GM23338 (cell line): ENCODE measurements at regions not wholly inside any gene's neighbourhood (a gene's known extent, or its start where the extent isn't known, plus 50 kb on each side); places are given as distances from the start of the nearest gene placed in this dataset.

ENCODE experiments used
- CREB1 ChIP-seq: fragments of 250-450 bp; sonication (Bioruptor Pico); IDR thresholded peaks from 2 replicates; pipeline ENCODE4 v1.5.0; 2020; ENCODE audit warnings: low read depth, mild to moderate bottlenecking, moderate library complexity
- EZH2 ChIP-seq: fragments of 200-600 bp; sonication (generic); IDR thresholded peaks from one replicate; pipeline ENCODE4 v1.8.0; 2017; ENCODE audit warnings: antibody characterized with exemption, mild to moderate bottlenecking, low read depth; ENCODE audit not compliant: unreplicated experiment
- EZH2phosphoT487 ChIP-seq: fragments of 200-600 bp; sonication (generic); IDR thresholded peaks from one replicate; pipeline ENCODE4 v1.8.1; 2018; ENCODE audit warnings: antibody characterized with exemption; ENCODE audit not compliant: unreplicated experiment
- NANOG ChIP-seq: IDR thresholded peaks from 2 replicates; pipeline ENCODE4 v1.6.1; 2016; ENCODE audit warnings: antibody characterized with exemption, borderline replicate concordance
- POLR2AphosphoS5 ChIP-seq: IDR thresholded peaks from 2 replicates; pipeline ENCODE4 v1.6.1; 2016; ENCODE audit warnings: antibody characterized with exemption, low read depth
- STAT1 ChIP-seq: IDR thresholded peaks from one replicate; pipeline ENCODE4 v1.6.1; 2016; ENCODE audit warnings: antibody characterized with exemption; ENCODE audit not compliant: unreplicated experiment
- ZNF114 ChIP-seq: fragments of 250-450 bp; sonication (Bioruptor Pico); IDR thresholded peaks from 2 replicates; pipeline ENCODE4 v1.5.0; 2020; ENCODE audit warnings: mild to moderate bottlenecking, moderate library complexity
- ZNF331 ChIP-seq: fragments of 250-450 bp; sonication (Bioruptor Pico); IDR thresholded peaks from 2 replicates; pipeline ENCODE4 v1.5.0; 2020; ENCODE audit warnings: low read depth, mild to moderate bottlenecking, moderate library complexity
- TF ChIP-seq, protein P1 (sequence below): IDR thresholded peaks from one replicate; pipeline ENCODE4 v1.6.1; 2018; ENCODE audit warnings: antibody characterized with exemption; ENCODE audit not compliant: unreplicated experiment
- TF ChIP-seq, protein P2 (sequence below), 2 experiments: fragments of 200-600 bp in 1 of 2; sonication (generic) in 1 of 2; conservative IDR thresholded peaks; 2 replicates each; pipeline versions ENCODE4 v1.5.1 to v1.6.1; 2016 to 2017; ENCODE audit warnings: antibody characterized with exemption in 2 of 2, low read depth in 2 of 2, mild to moderate bottlenecking in 2 of 2, moderate library complexity in 1 of 2
- TF ChIP-seq, protein P3 (sequence below): IDR thresholded peaks from 2 replicates; pipeline ENCODE4 v1.6.1; 2016; ENCODE audit warnings: antibody characterized with exemption
- TF ChIP-seq, protein P4 (sequence below): fragments of 250-450 bp; sonication (Bioruptor Pico); IDR thresholded peaks from 2 replicates; pipeline ENCODE4 v1.5.0; 2020; ENCODE audit warnings: mild to moderate bottlenecking, moderate library complexity

DNA sequence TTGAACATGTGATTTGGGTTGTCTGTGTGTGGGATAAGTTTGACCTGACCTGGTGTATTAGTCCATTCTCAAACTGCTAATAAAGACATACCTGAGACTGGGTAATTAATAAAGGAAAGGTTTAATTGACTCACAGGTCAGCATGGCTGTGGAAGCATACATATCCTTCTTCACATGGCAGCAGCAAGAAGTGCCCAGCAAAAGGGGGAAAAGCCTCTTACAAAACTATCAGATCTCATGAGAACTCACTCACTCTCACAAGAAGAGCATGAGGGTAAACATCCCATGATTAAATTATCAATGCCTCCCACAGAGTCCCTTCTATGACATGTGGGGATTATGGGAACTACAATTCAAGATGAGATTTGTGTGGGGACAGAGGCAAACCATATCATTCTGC is 94.0 kb upstream of the PPM1H start:
- TF ChIP-seq, protein P1, sequence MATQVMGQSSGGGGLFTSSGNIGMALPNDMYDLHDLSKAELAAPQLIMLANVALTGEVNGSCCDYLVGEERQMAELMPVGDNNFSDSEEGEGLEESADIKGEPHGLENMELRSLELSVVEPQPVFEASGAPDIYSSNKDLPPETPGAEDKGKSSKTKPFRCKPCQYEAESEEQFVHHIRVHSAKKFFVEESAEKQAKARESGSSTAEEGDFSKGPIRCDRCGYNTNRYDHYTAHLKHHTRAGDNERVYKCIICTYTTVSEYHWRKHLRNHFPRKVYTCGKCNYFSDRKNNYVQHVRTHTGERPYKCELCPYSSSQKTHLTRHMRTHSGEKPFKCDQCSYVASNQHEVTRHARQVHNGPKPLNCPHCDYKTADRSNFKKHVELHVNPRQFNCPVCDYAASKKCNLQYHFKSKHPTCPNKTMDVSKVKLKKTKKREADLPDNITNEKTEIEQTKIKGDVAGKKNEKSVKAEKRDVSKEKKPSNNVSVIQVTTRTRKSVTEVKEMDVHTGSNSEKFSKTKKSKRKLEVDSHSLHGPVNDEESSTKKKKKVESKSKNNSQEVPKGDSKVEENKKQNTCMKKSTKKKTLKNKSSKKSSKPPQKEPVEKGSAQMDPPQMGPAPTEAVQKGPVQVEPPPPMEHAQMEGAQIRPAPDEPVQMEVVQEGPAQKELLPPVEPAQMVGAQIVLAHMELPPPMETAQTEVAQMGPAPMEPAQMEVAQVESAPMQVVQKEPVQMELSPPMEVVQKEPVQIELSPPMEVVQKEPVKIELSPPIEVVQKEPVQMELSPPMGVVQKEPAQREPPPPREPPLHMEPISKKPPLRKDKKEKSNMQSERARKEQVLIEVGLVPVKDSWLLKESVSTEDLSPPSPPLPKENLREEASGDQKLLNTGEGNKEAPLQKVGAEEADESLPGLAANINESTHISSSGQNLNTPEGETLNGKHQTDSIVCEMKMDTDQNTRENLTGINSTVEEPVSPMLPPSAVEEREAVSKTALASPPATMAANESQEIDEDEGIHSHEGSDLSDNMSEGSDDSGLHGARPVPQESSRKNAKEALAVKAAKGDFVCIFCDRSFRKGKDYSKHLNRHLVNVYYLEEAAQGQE = no peak
- TF ChIP-seq, protein P2, sequence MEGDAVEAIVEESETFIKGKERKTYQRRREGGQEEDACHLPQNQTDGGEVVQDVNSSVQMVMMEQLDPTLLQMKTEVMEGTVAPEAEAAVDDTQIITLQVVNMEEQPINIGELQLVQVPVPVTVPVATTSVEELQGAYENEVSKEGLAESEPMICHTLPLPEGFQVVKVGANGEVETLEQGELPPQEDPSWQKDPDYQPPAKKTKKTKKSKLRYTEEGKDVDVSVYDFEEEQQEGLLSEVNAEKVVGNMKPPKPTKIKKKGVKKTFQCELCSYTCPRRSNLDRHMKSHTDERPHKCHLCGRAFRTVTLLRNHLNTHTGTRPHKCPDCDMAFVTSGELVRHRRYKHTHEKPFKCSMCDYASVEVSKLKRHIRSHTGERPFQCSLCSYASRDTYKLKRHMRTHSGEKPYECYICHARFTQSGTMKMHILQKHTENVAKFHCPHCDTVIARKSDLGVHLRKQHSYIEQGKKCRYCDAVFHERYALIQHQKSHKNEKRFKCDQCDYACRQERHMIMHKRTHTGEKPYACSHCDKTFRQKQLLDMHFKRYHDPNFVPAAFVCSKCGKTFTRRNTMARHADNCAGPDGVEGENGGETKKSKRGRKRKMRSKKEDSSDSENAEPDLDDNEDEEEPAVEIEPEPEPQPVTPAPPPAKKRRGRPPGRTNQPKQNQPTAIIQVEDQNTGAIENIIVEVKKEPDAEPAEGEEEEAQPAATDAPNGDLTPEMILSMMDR (conservative IDR thresholded peaks at IDR 0.05; ENCODE audit: low read depth in 2 of 2) = no peak
- no peak for TF ChIP-seq CREB1 (CRISPR knock-in tag)
- no peak for TF ChIP-seq EZH2
- no peak for TF ChIP-seq POLR2AphosphoS5
- TF ChIP-seq EZH2phosphoT487 = no peak
- TF ChIP-seq, protein P3, sequence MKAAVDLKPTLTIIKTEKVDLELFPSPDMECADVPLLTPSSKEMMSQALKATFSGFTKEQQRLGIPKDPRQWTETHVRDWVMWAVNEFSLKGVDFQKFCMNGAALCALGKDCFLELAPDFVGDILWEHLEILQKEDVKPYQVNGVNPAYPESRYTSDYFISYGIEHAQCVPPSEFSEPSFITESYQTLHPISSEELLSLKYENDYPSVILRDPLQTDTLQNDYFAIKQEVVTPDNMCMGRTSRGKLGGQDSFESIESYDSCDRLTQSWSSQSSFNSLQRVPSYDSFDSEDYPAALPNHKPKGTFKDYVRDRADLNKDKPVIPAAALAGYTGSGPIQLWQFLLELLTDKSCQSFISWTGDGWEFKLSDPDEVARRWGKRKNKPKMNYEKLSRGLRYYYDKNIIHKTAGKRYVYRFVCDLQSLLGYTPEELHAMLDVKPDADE = no peak
- no peak for TF ChIP-seq ZNF114
- no peak for TF ChIP-seq STAT1
- TF ChIP-seq, protein P4, sequence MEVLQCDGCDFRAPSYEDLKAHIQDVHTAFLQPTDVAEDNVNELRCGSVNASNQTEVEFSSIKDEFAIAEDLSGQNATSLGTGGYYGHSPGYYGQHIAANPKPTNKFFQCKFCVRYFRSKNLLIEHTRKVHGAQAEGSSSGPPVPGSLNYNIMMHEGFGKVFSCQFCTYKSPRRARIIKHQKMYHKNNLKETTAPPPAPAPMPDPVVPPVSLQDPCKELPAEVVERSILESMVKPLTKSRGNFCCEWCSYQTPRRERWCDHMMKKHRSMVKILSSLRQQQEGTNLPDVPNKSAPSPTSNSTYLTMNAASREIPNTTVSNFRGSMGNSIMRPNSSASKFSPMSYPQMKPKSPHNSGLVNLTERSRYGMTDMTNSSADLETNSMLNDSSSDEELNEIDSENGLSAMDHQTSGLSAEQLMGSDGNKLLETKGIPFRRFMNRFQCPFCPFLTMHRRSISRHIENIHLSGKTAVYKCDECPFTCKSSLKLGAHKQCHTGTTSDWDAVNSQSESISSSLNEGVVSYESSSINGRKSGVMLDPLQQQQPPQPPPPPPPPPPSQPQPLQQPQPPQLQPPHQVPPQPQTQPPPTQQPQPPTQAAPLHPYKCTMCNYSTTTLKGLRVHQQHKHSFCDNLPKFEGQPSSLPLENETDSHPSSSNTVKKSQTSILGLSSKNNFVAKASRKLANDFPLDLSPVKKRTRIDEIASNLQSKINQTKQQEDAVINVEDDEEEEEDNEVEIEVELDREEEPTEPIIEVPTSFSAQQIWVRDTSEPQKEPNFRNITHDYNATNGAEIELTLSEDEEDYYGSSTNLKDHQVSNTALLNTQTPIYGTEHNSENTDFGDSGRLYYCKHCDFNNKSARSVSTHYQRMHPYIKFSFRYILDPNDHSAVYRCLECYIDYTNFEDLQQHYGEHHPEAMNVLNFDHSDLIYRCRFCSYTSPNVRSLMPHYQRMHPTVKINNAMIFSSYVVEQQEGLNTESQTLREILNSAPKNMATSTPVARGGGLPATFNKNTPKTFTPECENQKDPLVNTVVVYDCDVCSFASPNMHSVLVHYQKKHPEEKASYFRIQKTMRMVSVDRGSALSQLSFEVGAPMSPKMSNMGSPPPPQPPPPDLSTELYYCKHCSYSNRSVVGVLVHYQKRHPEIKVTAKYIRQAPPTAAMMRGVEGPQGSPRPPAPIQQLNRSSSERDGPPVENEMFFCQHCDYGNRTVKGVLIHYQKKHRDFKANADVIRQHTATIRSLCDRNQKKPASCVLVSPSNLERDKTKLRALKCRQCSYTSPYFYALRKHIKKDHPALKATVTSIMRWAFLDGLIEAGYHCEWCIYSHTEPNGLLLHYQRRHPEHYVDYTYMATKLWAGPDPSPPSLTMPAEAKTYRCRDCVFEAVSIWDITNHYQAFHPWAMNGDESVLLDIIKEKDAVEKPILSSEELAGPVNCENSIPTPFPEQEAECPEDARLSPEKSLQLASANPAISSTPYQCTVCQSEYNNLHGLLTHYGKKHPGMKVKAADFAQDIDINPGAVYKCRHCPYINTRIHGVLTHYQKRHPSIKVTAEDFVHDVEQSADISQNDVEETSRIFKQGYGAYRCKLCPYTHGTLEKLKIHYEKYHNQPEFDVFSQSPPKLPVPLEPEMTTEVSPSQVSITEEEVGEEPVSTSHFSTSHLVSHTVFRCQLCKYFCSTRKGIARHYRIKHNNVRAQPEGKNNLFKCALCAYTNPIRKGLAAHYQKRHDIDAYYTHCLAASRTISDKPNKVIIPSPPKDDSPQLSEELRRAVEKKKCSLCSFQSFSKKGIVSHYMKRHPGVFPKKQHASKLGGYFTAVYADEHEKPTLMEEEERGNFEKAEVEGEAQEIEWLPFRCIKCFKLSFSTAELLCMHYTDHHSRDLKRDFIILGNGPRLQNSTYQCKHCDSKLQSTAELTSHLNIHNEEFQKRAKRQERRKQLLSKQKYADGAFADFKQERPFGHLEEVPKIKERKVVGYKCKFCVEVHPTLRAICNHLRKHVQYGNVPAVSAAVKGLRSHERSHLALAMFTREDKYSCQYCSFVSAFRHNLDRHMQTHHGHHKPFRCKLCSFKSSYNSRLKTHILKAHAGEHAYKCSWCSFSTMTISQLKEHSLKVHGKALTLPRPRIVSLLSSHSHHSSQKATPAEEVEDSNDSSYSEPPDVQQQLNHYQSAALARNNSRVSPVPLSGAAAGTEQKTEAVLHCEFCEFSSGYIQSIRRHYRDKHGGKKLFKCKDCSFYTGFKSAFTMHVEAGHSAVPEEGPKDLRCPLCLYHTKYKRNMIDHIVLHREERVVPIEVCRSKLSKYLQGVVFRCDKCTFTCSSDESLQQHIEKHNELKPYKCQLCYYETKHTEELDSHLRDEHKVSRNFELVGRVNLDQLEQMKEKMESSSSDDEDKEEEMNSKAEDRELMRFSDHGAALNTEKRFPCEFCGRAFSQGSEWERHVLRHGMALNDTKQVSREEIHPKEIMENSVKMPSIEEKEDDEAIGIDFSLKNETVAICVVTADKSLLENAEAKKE (CRISPR knock-in tag) = no peak
- no peak for TF ChIP-seq NANOG
- no peak for TF ChIP-seq ZNF331 (CRISPR knock-in tag)
